OCI-LY7 (cell line): ENCODE measurements at regions not wholly inside any gene's neighbourhood (a gene's known extent, or its start where the extent isn't known, plus 50 kb on each side); places are given as distances from the start of the nearest gene placed in this dataset.

Experiments used
- BruUV-seq: library from RNA; stranded (reverse); fragments of 400-500 nt; replicated peaks from 2 replicates; lab custom pipeline; 2021; lab: Mats Ljungman, UMichigan
- CTCF ChIA-PET: fragments of 300-600 bp; sonication (Branson Sonifier 250); formaldehyde crosslinking; loops from one replicate; lab custom pipeline; 2022; ENCODE audit warnings: antibody characterized with exemption; ENCODE audit not compliant: unreplicated experiment; lab: Charles Lee
- POLR2A ChIA-PET: fragments of 300-600 bp; sonication (Branson Sonifier 250); formaldehyde crosslinking; loops from one replicate; lab custom pipeline; 2022; ENCODE audit warnings: antibody characterized with exemption; lab: Charles Lee
- DNase-seq: peaks from one replicate; pipeline ENCODE4 v3.0.0-alpha.2; 2015; ENCODE audit warnings: low spot score
- H2AFZ ChIP-seq: fragments of 200-600 bp; sonication (generic), shearing (Covaris generic); 2 replicates; pipeline ENCODE4 v1.6.1; 2014; ENCODE audit warnings: mild to moderate bottlenecking, antibody characterized with exemption, low read length, moderate library complexity
- H3K27ac ChIP-seq: fragments of 200-600 bp; sonication (generic); 2 replicates; pipeline ENCODE4 v1.5.1; 2014; ENCODE audit warnings: mixed run types, low read depth, mild to moderate bottlenecking, moderate library complexity, low read length, inconsistent platforms; ENCODE audit not compliant: poor library complexity, severe bottlenecking
- H3K36me3 ChIP-seq: fragments of 200-600 bp; sonication (generic); 2 replicates; pipeline ENCODE4 v1.6.1; 2014; ENCODE audit warnings: mild to moderate bottlenecking, antibody characterized with exemption, low read length, moderate library complexity, mixed read lengths; ENCODE audit not compliant: insufficient read depth
- H3K4me1 ChIP-seq: fragments of 200-600 bp; sonication (generic); 2 replicates; pipeline ENCODE4 v1.5.1; 2014; ENCODE audit warnings: mild to moderate bottlenecking, low read length; ENCODE audit not compliant: insufficient read depth, poor library complexity, severe bottlenecking
- H3K4me2 ChIP-seq: fragments of 200-600 bp; sonication (generic); 2 replicates; pipeline ENCODE4 v1.6.1; 2014; ENCODE audit warnings: mild to moderate bottlenecking, low read length
- H3K4me3 ChIP-seq: fragments of 200-600 bp; sonication (generic); 2 replicates; pipeline ENCODE4 v1.5.1; 2014; ENCODE audit warnings: mild to moderate bottlenecking, low read depth, low read length; ENCODE audit not compliant: poor library complexity, severe bottlenecking
- H3K79me2 ChIP-seq: fragments of 200-600 bp; sonication (generic); 2 replicates; pipeline ENCODE4 v1.6.1; 2016; ENCODE audit warnings: low read depth, mild to moderate bottlenecking, low read length, moderate library complexity, mixed read lengths; ENCODE audit not compliant: insufficient read depth
- H3K9me2 ChIP-seq: fragments of 200-600 bp; sonication (generic); 2 replicates; pipeline ENCODE4 v1.6.1; 2016; ENCODE audit warnings: mild to moderate bottlenecking, low read length, mixed read lengths; ENCODE audit not compliant: insufficient read depth
- H3K9me3 ChIP-seq: fragments of 200-600 bp; sonication (generic); 2 replicates; pipeline ENCODE4 v1.6.1; 2014; ENCODE audit warnings: mild to moderate bottlenecking, mixed run types, low read length, mixed read lengths
- H4K20me1 ChIP-seq: fragments of 200-600 bp; sonication (generic); 2 replicates; pipeline ENCODE4 v1.6.1; 2014; ENCODE audit warnings: mild to moderate bottlenecking, antibody characterized with exemption, low read length, moderate library complexity, mixed read lengths; ENCODE audit not compliant: insufficient read depth
- EZH2phosphoT487 ChIP-seq: fragments of 200-600 bp; sonication (generic); IDR thresholded peaks from 2 replicates; pipeline ENCODE4 v1.6.1; 2018; ENCODE audit warnings: low read depth, borderline replicate concordance, mild to moderate bottlenecking, mixed run types, antibody characterized with exemption, low read length, moderate library complexity, mixed read lengths
- intact Hi-C: fragments of 100-400 bp; cut with micrococcal nuclease; formaldehyde crosslinking; loops from one replicate; pipeline ENCODE4 v1.10.0; 2022; ENCODE audit not compliant: unreplicated experiment
- TF ChIP-seq, protein P1 (sequence below): fragments of 200-600 bp; sonication (generic); conservative IDR thresholded peaks from 2 replicates; pipeline ENCODE4 v1.5.1; 2014; ENCODE audit warnings: mild to moderate bottlenecking, antibody characterized with exemption, low read length, moderate library complexity, mixed read lengths

DNA sequence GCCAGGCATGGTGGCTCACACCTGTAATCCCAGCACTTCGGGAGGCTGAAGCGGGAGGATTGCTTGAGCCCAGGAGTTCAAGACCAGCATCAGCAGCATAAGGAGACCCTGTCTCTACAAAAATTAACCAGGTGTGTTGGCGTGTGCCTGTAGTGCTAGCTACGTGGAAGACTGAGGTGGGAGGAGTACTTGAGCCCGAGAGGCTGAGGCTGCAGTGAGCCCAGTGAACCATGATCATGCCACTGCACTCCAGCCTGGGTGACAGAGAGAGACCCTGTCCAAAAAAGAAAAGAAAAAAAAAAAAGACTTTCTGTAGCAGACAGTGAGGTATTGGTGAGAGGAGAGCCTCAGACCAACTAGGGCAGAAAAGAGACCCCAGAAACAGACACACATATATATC lies 263.8 kb downstream of the XXYLT1 start:
- no peak for DNase-seq
- Histone ChIP-seq H3K9me3 (no peaks in the 10 kb centered on the region), H3K9me2 (no peaks in the 10 kb centered on the region), H3K4me1 (peaks cover 2% of the 10 kb centered on the region), H3K27ac (no peak overlapping the region), H2AFZ (no peak overlapping the region), H3K4me3 (no peak overlapping the region), H3K79me2 (no peaks in the 10 kb centered on the region), H3K36me3 (no peaks in the 10 kb centered on the region), H3K4me2 (no peak overlapping the region), H4K20me1 (no peaks in the 10 kb centered on the region)
- no TSS peak for BruUV-seq
- intact Hi-C loops, result no loop called here
- ChIA-PET POLR2A (no interaction called here), CTCF (no interaction called here)
- no peak for TF ChIP-seq EZH2phosphoT487
- TF ChIP-seq, protein P1, sequence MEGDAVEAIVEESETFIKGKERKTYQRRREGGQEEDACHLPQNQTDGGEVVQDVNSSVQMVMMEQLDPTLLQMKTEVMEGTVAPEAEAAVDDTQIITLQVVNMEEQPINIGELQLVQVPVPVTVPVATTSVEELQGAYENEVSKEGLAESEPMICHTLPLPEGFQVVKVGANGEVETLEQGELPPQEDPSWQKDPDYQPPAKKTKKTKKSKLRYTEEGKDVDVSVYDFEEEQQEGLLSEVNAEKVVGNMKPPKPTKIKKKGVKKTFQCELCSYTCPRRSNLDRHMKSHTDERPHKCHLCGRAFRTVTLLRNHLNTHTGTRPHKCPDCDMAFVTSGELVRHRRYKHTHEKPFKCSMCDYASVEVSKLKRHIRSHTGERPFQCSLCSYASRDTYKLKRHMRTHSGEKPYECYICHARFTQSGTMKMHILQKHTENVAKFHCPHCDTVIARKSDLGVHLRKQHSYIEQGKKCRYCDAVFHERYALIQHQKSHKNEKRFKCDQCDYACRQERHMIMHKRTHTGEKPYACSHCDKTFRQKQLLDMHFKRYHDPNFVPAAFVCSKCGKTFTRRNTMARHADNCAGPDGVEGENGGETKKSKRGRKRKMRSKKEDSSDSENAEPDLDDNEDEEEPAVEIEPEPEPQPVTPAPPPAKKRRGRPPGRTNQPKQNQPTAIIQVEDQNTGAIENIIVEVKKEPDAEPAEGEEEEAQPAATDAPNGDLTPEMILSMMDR, result no peak

DNA sequence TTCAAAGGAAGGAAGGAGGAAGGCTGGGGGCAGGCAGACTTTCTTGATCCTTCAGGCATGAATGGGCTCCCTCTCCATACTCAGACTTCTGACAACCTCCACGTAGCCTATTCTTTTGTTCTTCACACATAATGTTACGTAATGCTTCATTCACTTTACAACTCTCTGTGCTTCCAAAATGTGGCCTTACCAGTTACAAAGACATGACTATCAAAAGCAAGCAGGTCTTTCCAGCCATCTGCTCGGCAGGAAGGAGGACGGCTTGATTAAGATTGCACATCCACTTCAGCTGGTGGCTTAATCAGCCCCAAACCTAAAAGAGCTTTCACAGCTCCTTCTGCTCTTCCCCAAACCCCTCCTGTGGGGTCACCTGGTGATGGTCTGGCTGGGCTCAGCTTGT lies 263.2 kb downstream of the XXYLT1 start:
- Histone ChIP-seq H3K4me1 (no peaks in the 10 kb centered on the region), H3K36me3 (no peaks in the 10 kb centered on the region), H4K20me1 (no peaks in the 10 kb centered on the region), H3K4me3 (no peak overlapping the region), H3K9me2 (no peaks in the 10 kb centered on the region), H3K4me2 (no peak overlapping the region), H3K79me2 (no peaks in the 10 kb centered on the region), H2AFZ (no peak overlapping the region), H3K9me3 (no peaks in the 10 kb centered on the region), H3K27ac (no peak overlapping the region)
- ChIA-PET CTCF (no interaction called here), POLR2A (interaction anchor here (0.6 to 0.7 kb wide), 3 partner anchors 127 to 1418 kb away, joined by 4 to 6 read pairs (median 5); no protein-coding TSS in a partner anchor)
- intact Hi-C loops, result no loop called here
- TF ChIP-seq EZH2phosphoT487, result no peak
- TF ChIP-seq, protein P1, result no peak
- no TSS peak for BruUV-seq
- no peak for DNase-seq

DNA sequence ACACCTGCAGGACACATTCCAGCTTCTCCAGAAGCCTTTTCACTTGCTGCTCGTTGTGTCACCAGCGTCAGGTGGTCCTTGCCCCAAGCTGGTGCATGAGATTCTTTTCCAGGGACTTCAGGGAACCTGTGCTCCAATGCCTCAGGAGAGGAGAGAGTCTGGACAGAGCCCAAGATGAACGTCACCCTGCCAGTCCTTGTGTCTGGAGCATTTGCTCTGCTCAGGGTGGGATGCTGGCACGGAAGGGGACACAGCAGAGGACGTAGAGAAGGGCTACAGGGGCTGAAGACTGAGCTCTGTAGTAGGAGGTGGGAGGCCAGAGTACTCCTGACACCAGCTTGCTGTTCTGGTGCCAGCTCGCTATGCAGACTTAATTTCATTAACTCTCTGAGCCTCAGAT lies 262.1 kb downstream of the XXYLT1 start:
- Histone ChIP-seq H3K4me1 (no peaks in the 10 kb centered on the region), H3K9me3 (no peaks in the 10 kb centered on the region), H2AFZ (no peak overlapping the region), H3K9me2 (no peaks in the 10 kb centered on the region), H3K36me3 (no peaks in the 10 kb centered on the region), H3K79me2 (no peaks in the 10 kb centered on the region), H3K4me3 (no peak overlapping the region), H4K20me1 (no peaks in the 10 kb centered on the region), H3K27ac (no peak overlapping the region), H3K4me2 (no peak overlapping the region)
- DNase-seq, result no peak
- CTCF ChIA-PET, result no interaction called here
- TF ChIP-seq, protein P1, result no peak
- no peak for TF ChIP-seq EZH2phosphoT487
- intact Hi-C loops, result no loop called here
- BruUV-seq, result no TSS peak
- POLR2A ChIA-PET, result interaction anchor here (0.6 kb wide), 2 partner anchors 226 to 284 kb away, joined by 4 read pairs; no protein-coding TSS in a partner anchor
